T-helper 1 cell treated with Interleukin-12 subunit alpha and Interleukin-12 subunit beta and Interleukin-4 antibody, amounts not matched to agents 30 ng/mL and 1 ng/mL, for 36 hours (primary cell): ENCODE measurements at regions not wholly inside any gene's neighbourhood (a gene's known extent, or its start where the extent isn't known, plus 50 kb on each side); places are given as distances from the start of the nearest gene placed in this dataset.
"Not testable (repeated sequence)": the region's sequence is repeated elsewhere in the genome, so short reads cannot be mapped to it uniquely, and the experiment has no call there.

Experiments
- intact Hi-C: fragments of 100-400 bp; cut with micrococcal nuclease; formaldehyde crosslinking; loops from one replicate; pipeline ENCODE4 v1.15.1; 2024

GRCh38 chr4:53720776-53721175, 129.5 kb upstream of the LNX1 start:
- intact Hi-C loops, result no loop called here

- intact Hi-C loops, result no loop called here
Observed at GRCh38 chr4:53717064-53717549, 125.8 kb upstream of the LNX1 start.

- intact Hi-C loops, result no loop called here
Observed at GRCh38 chr4:53716471-53717063, 125.3 kb upstream of the LNX1 start.

- intact Hi-C loops, result no loop called here
Observed at GRCh38 chr4:53716011-53716410, 124.7 kb upstream of the LNX1 start.

- intact Hi-C loops, result no loop called here
Observed at GRCh38 chr4:53714236-53715140, 123.2 kb upstream of the LNX1 start.

GRCh38 chr4:53713767-53714166, 122.5 kb upstream of the LNX1 start:
- intact Hi-C loops, result no loop called here

GRCh38 chr4:53713296-53713695, 122.0 kb upstream of the LNX1 start:
- intact Hi-C loops, result no loop called here

GRCh38 chr4:53712408-53713020, 121.2 kb upstream of the LNX1 start:
- intact Hi-C loops, result no loop called here

GRCh38 chr4:53711926-53712325, 120.6 kb upstream of the LNX1 start:
- intact Hi-C loops, result no loop called here

GRCh38 chr4:53709693-53710092, 118.4 kb upstream of the LNX1 start:
- intact Hi-C loops, result loop anchor here (5.0 kb wide), 1 partner anchor 508 kb away; no protein-coding TSS in a partner anchor

- intact Hi-C loops, result loop anchor here (2.0 to 5.0 kb wide), 2 partner anchors 510 to 527 kb away; no protein-coding TSS in a partner anchor
Observed at GRCh38 chr4:53707491-53707890, 116.2 kb upstream of the LNX1 start.

- intact Hi-C loops, result loop anchor here (2.0 to 5.0 kb wide), 2 partner anchors 511 to 528 kb away; no protein-coding TSS in a partner anchor
Observed at GRCh38 chr4:53706422-53707032, 115.2 kb upstream of the LNX1 start.

- intact Hi-C loops, result loop anchor here (2.0 to 5.0 kb wide), 2 partner anchors 511 to 529 kb away; no protein-coding TSS in a partner anchor
Observed at GRCh38 chr4:53705972-53706371, 114.7 kb upstream of the LNX1 start.

- intact Hi-C loops, result loop anchor here (5.0 kb wide), 1 partner anchor 512 kb away; no protein-coding TSS in a partner anchor
Observed at GRCh38 chr4:53705151-53705764, 114.0 kb upstream of the LNX1 start.

GRCh38 chr4:53704329-53704728, 113.0 kb upstream of the LNX1 start:
- intact Hi-C loops, result no loop called here

- intact Hi-C loops, result no loop called here
Observed at GRCh38 chr4:53703267-53703655, 112.0 kb upstream of the LNX1 start.

- intact Hi-C loops, result no loop called here
Observed at GRCh38 chr4:53702334-53703266, 111.3 kb upstream of the LNX1 start.

GRCh38 chr4:53701260-53701659, 110.0 kb upstream of the LNX1 start:
- intact Hi-C loops, result not testable (repeated sequence)

- intact Hi-C loops, result not testable (repeated sequence)
Observed at GRCh38 chr4:53699310-53699709, 108.0 kb upstream of the LNX1 start.
